ENCODE measurements at regions not wholly inside any gene's neighbourhood (a gene's known extent, or its start where the extent isn't known, plus 50 kb on each side); places are given as distances from the start of the nearest gene placed in this dataset.
"Not testable (repeated sequence)": the region's sequence is repeated elsewhere in the genome, so short reads cannot be mapped to it uniquely, and the experiment has no call there.

GRCh38 chr5:97234380-97234779, 51.3 kb upstream of the RIOK2 start:
- H3K36me3 ChIP-seq (ENCODE audit: low read depth); H3K9me3 ChIP-seq (ENCODE audit: low read depth); H4K20me1 ChIP-seq (ENCODE audit: insufficient read depth); H3K4me2 ChIP-seq (ENCODE audit: unreplicated experiment); H3K4me3 ChIP-seq; in situ Hi-C loops (cut with MboI); H3K79me2 ChIP-seq (ENCODE audit: insufficient read depth); H3K9ac ChIP-seq; H2AFZ ChIP-seq; H3K27me3 ChIP-seq (replicated peaks; ENCODE audit: insufficient read depth); DNase-seq; H3K27ac ChIP-seq; H3K9me2 ChIP-seq (ENCODE audit: insufficient read depth); H3K4me1 ChIP-seq (ENCODE audit: insufficient read depth); H3F3A ChIP-seq (ENCODE audit: insufficient read depth): not testable (repeated sequence)
- WGBS, 2 experiments (ENCODE audit: low coverage in 1 of 2, low lambda C conversion rate in 2 of 2, missing lambda C conversion rate in 2 of 2): 90 to 93% methylated on average over 1 of the region's 1 CpG

- Histone ChIP-seq H3K4me2 (ENCODE audit: unreplicated experiment) (no peak overlapping the region), H4K20me1 (ENCODE audit: insufficient read depth) (no peaks in the 10 kb centered on the region), H3K27ac (no peak overlapping the region), H2AFZ (no peak overlapping the region), H3K9me2 (ENCODE audit: insufficient read depth) (no peaks in the 10 kb centered on the region), H3K36me3 (ENCODE audit: low read depth) (no peaks in the 10 kb centered on the region), H3F3A (ENCODE audit: insufficient read depth) (no peaks in the 10 kb centered on the region), H3K4me1 (ENCODE audit: insufficient read depth) (no peaks in the 10 kb centered on the region), H3K9ac (no peak overlapping the region), H3K79me2 (ENCODE audit: insufficient read depth) (no peaks in the 10 kb centered on the region), H3K4me3 (no peak overlapping the region), H3K27me3 (replicated peaks; ENCODE audit: insufficient read depth) (no peaks in the 10 kb centered on the region), H3K9me3 (ENCODE audit: low read depth) (no peaks in the 10 kb centered on the region)
- TF ChIP-seq EZH2 (IDR thresholded peaks at IDR 0.05; ENCODE audit: insufficient read depth, poor library complexity, severe bottlenecking) (no peak), EZH2phosphoT487 (IDR thresholded peaks at IDR 0.05; ENCODE audit: insufficient read depth, low read depth) (no peak)
- no peak for DNase-seq
- WGBS, 2 experiments (ENCODE audit: low coverage in 1 of 2, low lambda C conversion rate in 2 of 2, missing lambda C conversion rate in 2 of 2): 76 to 80% methylated on average over 3 of the region's 3 CpGs
- in situ Hi-C loops (cut with MboI): no loop called here
These were observed 59.3 kb upstream of the RIOK2 start for GRCh38 chr5:97242341-97242740.

DNA sequence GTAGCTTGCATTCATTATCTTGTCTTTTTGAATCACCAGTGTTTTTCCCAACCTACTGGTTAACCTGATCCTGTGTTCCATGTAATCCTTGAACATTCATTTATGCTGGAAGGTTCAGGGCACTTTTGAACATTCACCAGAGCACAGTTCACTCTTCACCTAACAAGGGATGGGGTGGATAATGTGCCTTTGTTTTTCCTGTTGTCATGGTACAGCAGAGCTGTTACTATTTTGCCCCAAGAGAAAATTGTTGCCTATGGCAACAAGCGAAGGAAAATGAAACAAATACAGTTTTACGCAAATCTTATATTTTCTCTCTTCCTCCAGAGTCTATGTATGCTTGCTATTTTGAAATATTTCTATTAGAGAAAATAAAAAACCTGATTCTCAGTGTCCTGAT, 60.3 kb upstream of the RIOK2 start:
- WGBS, 2 experiments (ENCODE audit: low coverage in 1 of 2, low lambda C conversion rate in 2 of 2, missing lambda C conversion rate in 2 of 2): 95% methylated on average over 2 of the region's 2 CpGs
- no peaks in the 10 kb centered on the region for H3K9me2 ChIP-seq (ENCODE audit: insufficient read depth)
- H3K9ac ChIP-seq: no peak overlapping the region
- H3K4me1 ChIP-seq (ENCODE audit: insufficient read depth): no peaks in the 10 kb centered on the region
- H3K27ac ChIP-seq: no peak overlapping the region
- no peaks in the 10 kb centered on the region for H3K36me3 ChIP-seq (ENCODE audit: low read depth)
- in situ Hi-C loops (cut with MboI): no loop called here
- H3F3A ChIP-seq (ENCODE audit: insufficient read depth): no peaks in the 10 kb centered on the region
- DNase-seq: no peak
- H3K4me3 ChIP-seq: no peak overlapping the region
- H3K9me3 ChIP-seq (ENCODE audit: low read depth): no peaks in the 10 kb centered on the region
- no peaks in the 10 kb centered on the region for H3K27me3 ChIP-seq (replicated peaks; ENCODE audit: insufficient read depth)
- H3K4me2 ChIP-seq (ENCODE audit: unreplicated experiment): no peak overlapping the region
- TF ChIP-seq EZH2 (IDR thresholded peaks at IDR 0.05; ENCODE audit: insufficient read depth, poor library complexity, severe bottlenecking) (no peak), EZH2phosphoT487 (IDR thresholded peaks at IDR 0.05; ENCODE audit: insufficient read depth, low read depth) (no peak)
- H4K20me1 ChIP-seq (ENCODE audit: insufficient read depth): no peaks in the 10 kb centered on the region
- H3K79me2 ChIP-seq (ENCODE audit: insufficient read depth): no peaks in the 10 kb centered on the region
- H2AFZ ChIP-seq: no peak overlapping the region

- H3K4me1 ChIP-seq (ENCODE audit: insufficient read depth): no peaks in the 10 kb centered on the region
- no peaks in the 10 kb centered on the region for H3F3A ChIP-seq (ENCODE audit: insufficient read depth)
- no peaks in the 10 kb centered on the region for H4K20me1 ChIP-seq (ENCODE audit: insufficient read depth)
- WGBS, 2 experiments (ENCODE audit: low coverage in 1 of 2, low lambda C conversion rate in 2 of 2, missing lambda C conversion rate in 2 of 2): 77 to 79% methylated on average over 9 of the region's 9 CpGs
- H3K9ac ChIP-seq: no peak overlapping the region
- no peak for DNase-seq
- H2AFZ ChIP-seq: no peak overlapping the region
- no peak overlapping the region for H3K27ac ChIP-seq
- no peaks in the 10 kb centered on the region for H3K27me3 ChIP-seq (replicated peaks; ENCODE audit: insufficient read depth)
- H3K9me3 ChIP-seq (ENCODE audit: low read depth): no peaks in the 10 kb centered on the region
- H3K4me3 ChIP-seq: no peak overlapping the region
- no peak for TF ChIP-seq EZH2 (IDR thresholded peaks at IDR 0.05; ENCODE audit: insufficient read depth, poor library complexity, severe bottlenecking)
- H3K79me2 ChIP-seq (ENCODE audit: insufficient read depth): no peaks in the 10 kb centered on the region
- H3K36me3 ChIP-seq (ENCODE audit: low read depth): no peaks in the 10 kb centered on the region
- in situ Hi-C loops (cut with MboI): no loop called here
- H3K9me2 ChIP-seq (ENCODE audit: insufficient read depth): no peaks in the 10 kb centered on the region
- H3K4me2 ChIP-seq (ENCODE audit: unreplicated experiment): no peak overlapping the region
These were observed 62.3 kb upstream of the RIOK2 start for GRCh38 chr5:97245386-97245785.

- H3K9me2 ChIP-seq (ENCODE audit: insufficient read depth): no peaks in the 10 kb centered on the region
- no peaks in the 10 kb centered on the region for H3K79me2 ChIP-seq (ENCODE audit: insufficient read depth)
- H3K9ac ChIP-seq: no peak overlapping the region
- no peaks in the 10 kb centered on the region for H3K36me3 ChIP-seq (ENCODE audit: low read depth)
- H3K4me3 ChIP-seq: no peak overlapping the region
- H3K4me2 ChIP-seq (ENCODE audit: unreplicated experiment): no peak overlapping the region
- no peak overlapping the region for H2AFZ ChIP-seq
- no peak for TF ChIP-seq EZH2 (IDR thresholded peaks at IDR 0.05; ENCODE audit: insufficient read depth, poor library complexity, severe bottlenecking)
- TF ChIP-seq EZH2phosphoT487 (IDR thresholded peaks at IDR 0.05; ENCODE audit: insufficient read depth, low read depth): no peak
- H3K27ac ChIP-seq: no peak overlapping the region
- in situ Hi-C loops (cut with MboI): no loop called here
- no peaks in the 10 kb centered on the region for H3K27me3 ChIP-seq (replicated peaks; ENCODE audit: insufficient read depth)
- no peaks in the 10 kb centered on the region for H3K9me3 ChIP-seq (ENCODE audit: low read depth)
- H3K4me1 ChIP-seq (ENCODE audit: insufficient read depth): no peaks in the 10 kb centered on the region
- no peaks in the 10 kb centered on the region for H3F3A ChIP-seq (ENCODE audit: insufficient read depth)
- no peak for DNase-seq
- no peaks in the 10 kb centered on the region for H4K20me1 ChIP-seq (ENCODE audit: insufficient read depth)
These were observed 67.1 kb upstream of the RIOK2 start for GRCh38 chr5:97250113-97250512.

All from GM23248 (cell line).